ENCODE measurements at regions not wholly inside any gene's neighbourhood (a gene's known extent, or its start where the extent isn't known, plus 50 kb on each side); places are given as distances from the start of the nearest gene placed in this dataset.

- Histone ChIP-seq H3K4me3 (ENCODE audit: low read length in 2 of 2) (no peak overlapping the region), H3K4me1 (ENCODE audit: control insufficient read depth in 2 of 2, insufficient read depth in 2 of 2, low read length in 2 of 2) (no peaks in the 10 kb centered on the region), H3K9me3 (ENCODE audit: control insufficient read depth in 2 of 2, insufficient read depth in 1 of 2, low read length in 1 of 2) (no peaks in the 10 kb centered on the region), H3K36me3 (ENCODE audit: control insufficient read depth in 2 of 2, insufficient read depth in 2 of 2, low read length in 1 of 2) (no peaks in the 10 kb centered on the region), H3K27ac (ENCODE audit: low read depth in 1 of 2, low read length in 1 of 2) (no peak overlapping the region), H3K27me3 (ENCODE audit: control insufficient read depth in 2 of 2, insufficient read depth in 1 of 2, low read length in 1 of 2) (no peaks in the 10 kb centered on the region)
- 91% methylated on average over 8 of the region's 8 CpGs for WGBS
- no peak for DNase-seq (ENCODE audit: low read depth in 6 of 9, low spot score in 9 of 9)
Observed at GRCh38 chr13:21320642-21321034, 138.5 kb downstream of the ZDHHC20 start.

GRCh38 chr13:21321269-21321668 is 137.8 kb downstream of the ZDHHC20 start:
- H3K9me3 ChIP-seq (ENCODE audit: control insufficient read depth in 2 of 2, insufficient read depth in 1 of 2, low read length in 1 of 2), result no peaks in the 10 kb centered on the region
- H3K36me3 ChIP-seq (ENCODE audit: control insufficient read depth in 2 of 2, insufficient read depth in 2 of 2, low read length in 1 of 2), result no peaks in the 10 kb centered on the region
- H3K4me1 ChIP-seq (ENCODE audit: control insufficient read depth in 2 of 2, insufficient read depth in 2 of 2, low read length in 2 of 2), result no peaks in the 10 kb centered on the region
- 90% methylated on average over 7 of the region's 7 CpGs for WGBS
- DNase-seq (ENCODE audit: low read depth in 6 of 9, low spot score in 9 of 9), result no peak
- no peak overlapping the region for H3K4me3 ChIP-seq (ENCODE audit: low read length in 2 of 2)
- no peak overlapping the region for H3K27ac ChIP-seq (ENCODE audit: low read depth in 1 of 2, low read length in 1 of 2)
- no peaks in the 10 kb centered on the region for H3K27me3 ChIP-seq (ENCODE audit: control insufficient read depth in 2 of 2, insufficient read depth in 1 of 2, low read length in 1 of 2)

GRCh38 chr13:21322327-21322965 is 136.7 kb downstream of the ZDHHC20 start:
- DNase-seq (ENCODE audit: low read depth in 6 of 9, low spot score in 9 of 9), result no peak
- no peaks in the 10 kb centered on the region for H3K9me3 ChIP-seq (ENCODE audit: control insufficient read depth in 2 of 2, insufficient read depth in 1 of 2, low read length in 1 of 2)
- H3K27ac ChIP-seq (ENCODE audit: low read depth in 1 of 2, low read length in 1 of 2), result no peak overlapping the region
- WGBS, result 73% methylated on average over 11 of the region's 11 CpGs
- H3K36me3 ChIP-seq (ENCODE audit: control insufficient read depth in 2 of 2, insufficient read depth in 2 of 2, low read length in 1 of 2), result no peaks in the 10 kb centered on the region
- H3K27me3 ChIP-seq (ENCODE audit: control insufficient read depth in 2 of 2, insufficient read depth in 1 of 2, low read length in 1 of 2), result no peaks in the 10 kb centered on the region
- H3K4me3 ChIP-seq (ENCODE audit: low read length in 2 of 2), result no peak overlapping the region
- no peaks in the 10 kb centered on the region for H3K4me1 ChIP-seq (ENCODE audit: control insufficient read depth in 2 of 2, insufficient read depth in 2 of 2, low read length in 2 of 2)
